Stimulated activated CD8-positive, alpha-beta memory T cell treated with anti-CD3 and anti-CD28 coated beads, Interleukin-4, amount 100 ng/mL, for 1 hour (primary cell): ENCODE measurements at regions not wholly inside any gene's neighbourhood (a gene's known extent, or its start where the extent isn't known, plus 50 kb on each side); places are given as distances from the start of the nearest gene placed in this dataset.
"Not testable (repeated sequence)": the region's sequence is repeated elsewhere in the genome, so short reads cannot be mapped to it uniquely, and the experiment has no call there.

ENCODE experiments used
- DNase-seq, 2 donors: peaks; one replicate each; pipeline ENCODE4 v3.0.0-alpha.2; 2020; ENCODE audit warnings: low read depth in 2 of 2, low spot score in 1 of 2

- no peak for DNase-seq
Observed at GRCh38 chr2:192390401-192390800, 195.7 kb upstream of the TMEFF2 start.

- DNase-seq: not testable (repeated sequence)
Observed at GRCh38 chr2:192384191-192384590, 189.5 kb upstream of the TMEFF2 start.

- no peak for DNase-seq
Observed at GRCh38 chr2:192381082-192381481, 186.3 kb upstream of the TMEFF2 start.

GRCh38 chr2:192379736-192380135 lies 185.0 kb upstream of the TMEFF2 start:
- DNase-seq: no peak

GRCh38 chr2:192377173-192377572 lies 182.4 kb upstream of the TMEFF2 start:
- DNase-seq: no peak

GRCh38 chr2:192373754-192374153 lies 179.0 kb upstream of the TMEFF2 start:
- no peak for DNase-seq

- DNase-seq: no peak
Observed at GRCh38 chr2:192373221-192373620, 178.5 kb upstream of the TMEFF2 start.

- DNase-seq: no peak
Observed at GRCh38 chr2:192369969-192370368, 175.2 kb upstream of the TMEFF2 start.

GRCh38 chr2:192357217-192357616 lies 162.5 kb upstream of the TMEFF2 start:
- DNase-seq: no peak

- no peak for DNase-seq
Observed at GRCh38 chr2:192354512-192355244, 159.9 kb upstream of the TMEFF2 start.

GRCh38 chr2:192347542-192347941 lies 152.8 kb upstream of the TMEFF2 start:
- DNase-seq: no peak

- no peak for DNase-seq
Observed at GRCh38 chr2:192345287-192345686, 150.6 kb upstream of the TMEFF2 start.

- no peak for DNase-seq
Observed at GRCh38 chr2:192333642-192334041, 138.9 kb upstream of the TMEFF2 start.

- DNase-seq: no peak
Observed at GRCh38 chr2:192328297-192328696, 133.6 kb upstream of the TMEFF2 start.

GRCh38 chr2:192327576-192327975 lies 132.8 kb upstream of the TMEFF2 start:
- no peak for DNase-seq

- no peak for DNase-seq
Observed at GRCh38 chr2:192315543-192315942, 120.8 kb upstream of the TMEFF2 start.

- DNase-seq: no peak
Observed at GRCh38 chr2:192314800-192315481, 120.2 kb upstream of the TMEFF2 start.

- DNase-seq: no peak
Observed at GRCh38 chr2:192313773-192314172, 119.0 kb upstream of the TMEFF2 start.

GRCh38 chr2:192311701-192312460 lies 117.1 kb upstream of the TMEFF2 start:
- DNase-seq: no peak

- DNase-seq: no peak
Observed at GRCh38 chr2:192307530-192307929, 112.8 kb upstream of the TMEFF2 start.

- DNase-seq: no peak
Observed at GRCh38 chr2:192298664-192299063, 103.9 kb upstream of the TMEFF2 start.

- DNase-seq: no peak
Observed at GRCh38 chr2:192292478-192292877, 97.7 kb upstream of the TMEFF2 start.
